Smooth muscle cell (in vitro differentiated cells): ENCODE measurements at regions not wholly inside any gene's neighbourhood (a gene's known extent, or its start where the extent isn't known, plus 50 kb on each side); places are given as distances from the start of the nearest gene placed in this dataset.

Experiments used
- DNase-seq: peaks from one replicate; lab custom pipeline; 2025; ENCODE audit not compliant: unreplicated experiment; lab: John Stamatoyannopoulos, UW
- H2AFZ ChIP-seq: fragments of 200-600 bp; sonication (generic); 2 replicates; pipeline ENCODE4 v1.6.0; 2016; ENCODE audit warnings: antibody characterized with exemption, low read depth, mild to moderate bottlenecking
- H3F3A ChIP-seq: fragments of 200-600 bp; sonication (generic); 2 replicates; pipeline ENCODE4 v1.6.0; 2017; ENCODE audit warnings: antibody characterized with exemption, low read depth
- H3K27ac ChIP-seq: fragments of 200-600 bp; sonication (generic); 2 replicates; pipeline ENCODE4 v1.5.1; 2016; ENCODE audit warnings: low read depth, mild to moderate bottlenecking
- H3K27me3 ChIP-seq: fragments of 200-600 bp; sonication (generic); 2 replicates; pipeline ENCODE4 v1.6.1; 2016; ENCODE audit warnings: low read depth, mild to moderate bottlenecking
- H3K36me3 ChIP-seq: fragments of 200-600 bp; sonication (generic); 2 replicates; pipeline ENCODE4 v1.5.1; 2016; ENCODE audit warnings: low read depth
- H3K4me1 ChIP-seq: fragments of 200-600 bp; sonication (generic); 2 replicates; pipeline ENCODE4 v1.5.1; 2016; ENCODE audit warnings: low read depth
- H3K4me2 ChIP-seq: fragments of 200-600 bp; sonication (generic); 2 replicates; pipeline ENCODE4 v1.6.0; 2016; ENCODE audit warnings: mild to moderate bottlenecking
- H3K4me3 ChIP-seq: fragments of 200-600 bp; sonication (generic); 2 replicates; pipeline ENCODE4 v1.5.1; 2016; ENCODE audit warnings: mild to moderate bottlenecking
- H3K79me2 ChIP-seq: fragments of 200-600 bp; sonication (generic); 2 replicates; pipeline ENCODE4 v1.6.0; 2016; ENCODE audit warnings: low read depth, mild to moderate bottlenecking
- H3K9ac ChIP-seq: fragments of 200-600 bp; sonication (generic); 2 replicates; pipeline ENCODE4 v1.6.0; 2016; ENCODE audit warnings: low read depth
- H3K9me3 ChIP-seq: fragments of 200-600 bp; sonication (generic); replicated peaks from 2 replicates; pipeline ENCODE4 v1.5.1; 2016; ENCODE audit warnings: low read depth
- H4K20me1 ChIP-seq: fragments of 200-600 bp; sonication (generic); 2 replicates; pipeline ENCODE4 v1.6.0; 2016; ENCODE audit warnings: low read depth
- CTCF ChIP-seq: fragments of 200-600 bp; sonication (generic); IDR thresholded peaks from 2 replicates; pipeline ENCODE4 v1.5.1; 2017; ENCODE audit warnings: borderline replicate concordance, mild to moderate bottlenecking, antibody characterized with exemption; ENCODE audit not compliant: insufficient read depth, poor library complexity, severe bottlenecking
- WGBS: methylation state at CpG from one replicate; pipeline ENCODE4 v1.1.7; 2016; ENCODE audit warnings: low lambda C conversion rate; 5-methylcytosine and 5-hydroxymethylcytosine counted together

GRCh38 chr12:87794854-87795253, 234.3 kb downstream of the C12orf50 start:
- H3K9ac ChIP-seq, result no peak overlapping the region

GRCh38 chr12:87793131-87793530, 236.1 kb downstream of the C12orf50 start:
- Histone ChIP-seq H3K27me3 (no peaks in the 10 kb centered on the region), H3K9me3 (no peaks in the 10 kb centered on the region), H3K9ac (no peak overlapping the region), H3K27ac (no peak overlapping the region), H2AFZ (no peak overlapping the region), H3F3A (no peaks in the 10 kb centered on the region), H3K79me2 (no peaks in the 10 kb centered on the region), H3K36me3 (no peaks in the 10 kb centered on the region), H3K4me2 (no peak overlapping the region), H3K4me3 (no peak overlapping the region), H4K20me1 (no peaks in the 10 kb centered on the region), H3K4me1 (no peaks in the 10 kb centered on the region)
- no peak for DNase-seq
- WGBS, result 77% methylated on average over 2 of the region's 2 CpGs
- no peak for TF ChIP-seq CTCF

More at GRCh38 chr12:87794854-87795253, 234.3 kb downstream of the C12orf50 start:
- Histone ChIP-seq H3K4me1 (no peaks in the 10 kb centered on the region), H3K4me2 (no peak overlapping the region), H2AFZ (no peak overlapping the region), H3K27ac (no peak overlapping the region), H3K4me3 (no peak overlapping the region), H3K27me3 (no peaks in the 10 kb centered on the region), H3K36me3 (no peaks in the 10 kb centered on the region), H3K9me3 (no peaks in the 10 kb centered on the region), H3F3A (no peaks in the 10 kb centered on the region), H4K20me1 (no peaks in the 10 kb centered on the region), H3K79me2 (no peaks in the 10 kb centered on the region)
- no peak for TF ChIP-seq CTCF
- DNase-seq, result no peak
- WGBS, result 33% methylated on average over 1 of the region's 1 CpG

GRCh38 chr12:87784350-87784749, 244.9 kb downstream of the C12orf50 start:
- no peak overlapping the region for H3K4me3 ChIP-seq
- H3K36me3 ChIP-seq, result no peaks in the 10 kb centered on the region
- no peak for TF ChIP-seq CTCF
- no peaks in the 10 kb centered on the region for H3K27me3 ChIP-seq
- no peak for DNase-seq
- no peaks in the 10 kb centered on the region for H4K20me1 ChIP-seq
- no peaks in the 10 kb centered on the region for H3K4me1 ChIP-seq
- no peaks in the 10 kb centered on the region for H3F3A ChIP-seq
- H3K4me2 ChIP-seq, result no peak overlapping the region
- H3K79me2 ChIP-seq, result no peaks in the 10 kb centered on the region
- H3K9me3 ChIP-seq, result no peaks in the 10 kb centered on the region
- no peak overlapping the region for H3K27ac ChIP-seq
- WGBS, result 93% methylated on average over 21 of the region's 21 CpGs
- H2AFZ ChIP-seq, result no peak overlapping the region
- H3K9ac ChIP-seq, result no peak overlapping the region

- Histone ChIP-seq H3K27me3 (no peaks in the 10 kb centered on the region), H4K20me1 (no peaks in the 10 kb centered on the region), H3K4me3 (no peak overlapping the region), H3K36me3 (no peaks in the 10 kb centered on the region), H2AFZ (no peak overlapping the region), H3F3A (no peaks in the 10 kb centered on the region), H3K79me2 (no peaks in the 10 kb centered on the region), H3K27ac (no peak overlapping the region), H3K9ac (no peak overlapping the region), H3K4me1 (no peaks in the 10 kb centered on the region), H3K4me2 (no peak overlapping the region), H3K9me3 (no peaks in the 10 kb centered on the region)
- no peak for DNase-seq
- 95% methylated on average over 8 of the region's 8 CpGs for WGBS
- TF ChIP-seq CTCF, result no peak
Measured at GRCh38 chr12:87783467-87783866, 245.7 kb downstream of the C12orf50 start.
